ENCODE measurements at regions not wholly inside any gene's neighbourhood (a gene's known extent, or its start where the extent isn't known, plus 50 kb on each side); places are given as distances from the start of the nearest gene placed in this dataset.

- Mint-ChIP-seq H3K27me3 (ENCODE audit: low read depth) (no peaks in the 10 kb centered on the region), H3K36me3 (ENCODE audit: insufficient read depth in 1 of 3, low read depth in 3 of 3) (peaks cover 0 to 16% (median 0%) of the 10 kb centered on the region in 3 experiments; a peak in 4 of 7 replicates), H3K9me3 (peaks cover 6 to 8% of the 10 kb centered on the region in 2 experiments; a peak in 4 of 5 replicates), H3K27ac (no peak overlapping the region), H3K4me3 (no peak overlapping the region), H3K4me1 (no peaks in the 10 kb centered on the region)
- Histone ChIP-seq H3K23ac (ENCODE audit: insufficient read length, low read depth, low read length) (no peak overlapping the region), H4K20me1 (ENCODE audit: control insufficient read depth, insufficient read depth, insufficient read length) (no peaks in the 10 kb centered on the region), H3K9ac (ENCODE audit: extremely low read depth, insufficient read length, low read length) (no peak overlapping the region), H2BK12ac (ENCODE audit: insufficient read length, low read depth, low read length) (no peak overlapping the region), H3K79me2 (ENCODE audit: insufficient read depth, low read length) (no peaks in the 10 kb centered on the region), H2BK15ac (ENCODE audit: low read depth, low read length) (no peak overlapping the region), H2AFZ (ENCODE audit: low read length) (no peak overlapping the region), H3K23me2 (ENCODE audit: insufficient read length, low read depth, low read length, poor library complexity, severe bottlenecking) (no peaks in the 10 kb centered on the region), H4K91ac (ENCODE audit: insufficient read length, low read depth, low read length) (no peak overlapping the region), H3K4me1 (ENCODE audit: insufficient read depth, low read length) (no peaks in the 10 kb centered on the region), H2BK20ac (ENCODE audit: low read depth, low read length, poor library complexity, severe bottlenecking) (no peak overlapping the region), H3K14ac (ENCODE audit: insufficient read depth, low read length) (no peak overlapping the region), H3K4ac (ENCODE audit: low read depth, low read length) (no peak overlapping the region), H3K9me3 (ENCODE audit: control insufficient read depth, low read depth, low read length) (no peaks in the 10 kb centered on the region), H4K8ac (replicated peaks; ENCODE audit: insufficient read length, low read depth, low read length) (no peak overlapping the region), H2BK120ac (ENCODE audit: low read depth, low read length, poor library complexity, severe bottlenecking) (no peak overlapping the region), H3K18ac (ENCODE audit: insufficient read length, low read depth, low read length) (no peak overlapping the region), H4K5ac (ENCODE audit: insufficient read length, low read depth, low read length) (no peak overlapping the region), H3K4me2 (ENCODE audit: insufficient read depth, insufficient read length, low read length) (no peak overlapping the region), H2BK5ac (ENCODE audit: insufficient read length, low read length) (no peak overlapping the region), H3K27ac (ENCODE audit: insufficient read length, low read depth, low read length) (no peak overlapping the region), H3K56ac (ENCODE audit: insufficient read length, low read depth, low read length) (no peak overlapping the region), H3T11ph (ENCODE audit: low read length) (no peak overlapping the region), H3K27me3 (ENCODE audit: insufficient read depth, low read length) (no peaks in the 10 kb centered on the region), H3K79me1 (ENCODE audit: insufficient read depth, low read depth, low read length, poor library complexity, severe bottlenecking) (no peaks in the 10 kb centered on the region), H2AK5ac (ENCODE audit: insufficient read length, low read length) (no peak overlapping the region)
- DNase-seq: no peak
- TF ChIP-seq, protein P1, sequence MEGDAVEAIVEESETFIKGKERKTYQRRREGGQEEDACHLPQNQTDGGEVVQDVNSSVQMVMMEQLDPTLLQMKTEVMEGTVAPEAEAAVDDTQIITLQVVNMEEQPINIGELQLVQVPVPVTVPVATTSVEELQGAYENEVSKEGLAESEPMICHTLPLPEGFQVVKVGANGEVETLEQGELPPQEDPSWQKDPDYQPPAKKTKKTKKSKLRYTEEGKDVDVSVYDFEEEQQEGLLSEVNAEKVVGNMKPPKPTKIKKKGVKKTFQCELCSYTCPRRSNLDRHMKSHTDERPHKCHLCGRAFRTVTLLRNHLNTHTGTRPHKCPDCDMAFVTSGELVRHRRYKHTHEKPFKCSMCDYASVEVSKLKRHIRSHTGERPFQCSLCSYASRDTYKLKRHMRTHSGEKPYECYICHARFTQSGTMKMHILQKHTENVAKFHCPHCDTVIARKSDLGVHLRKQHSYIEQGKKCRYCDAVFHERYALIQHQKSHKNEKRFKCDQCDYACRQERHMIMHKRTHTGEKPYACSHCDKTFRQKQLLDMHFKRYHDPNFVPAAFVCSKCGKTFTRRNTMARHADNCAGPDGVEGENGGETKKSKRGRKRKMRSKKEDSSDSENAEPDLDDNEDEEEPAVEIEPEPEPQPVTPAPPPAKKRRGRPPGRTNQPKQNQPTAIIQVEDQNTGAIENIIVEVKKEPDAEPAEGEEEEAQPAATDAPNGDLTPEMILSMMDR (conservative IDR thresholded peaks at IDR 0.05): no peak
- WGBS (ENCODE audit: extremely low coverage, insufficient read length, low lambda C conversion rate): no CpG with 5 or more reads among the region's 3 CpGs
These were observed 58.5 kb upstream of the ATF7IP start for GRCh38 chr12:14307004-14307403.
